Upper lobe of right lung (tissue), 1 donor: ENCODE measurements at regions not wholly inside any gene's neighbourhood (a gene's known extent, or its start where the extent isn't known, plus 50 kb on each side); places are given as distances from the start of the nearest gene placed in this dataset.

Experiments used
- ATAC-seq: fragments of 200-7000 bp; cut with Tn5 transposase; one replicate; pipeline ENCODE4 v1.9.1; 2020; ENCODE audit warnings: mild to moderate bottlenecking, moderate library complexity
- DNase-seq: peaks from one replicate; pipeline ENCODE4 v3.0.0-alpha.2; 2020
- H3K27ac ChIP-seq: fragments of 200-600 bp; one replicate; pipeline ENCODE4 v1.8.0; 2022
- H3K27me3 ChIP-seq: fragments of 200-600 bp; one replicate; pipeline ENCODE4 v1.8.0; 2022; ENCODE audit warnings: mild to moderate bottlenecking
- H3K36me3 ChIP-seq: fragments of 200-600 bp; one replicate; pipeline ENCODE4 v1.8.0; 2022
- H3K4me1 ChIP-seq: fragments of 200-600 bp; one replicate; pipeline ENCODE4 v1.8.0; 2022
- H3K4me3 ChIP-seq: fragments of 200-600 bp; one replicate; pipeline ENCODE4 v1.8.0; 2022; ENCODE audit warnings: mild to moderate bottlenecking
- H3K9me3 ChIP-seq: fragments of 200-600 bp; one replicate; pipeline ENCODE4 v1.8.0; 2022
- intact Hi-C: fragments of 100-400 bp; cut with DNase I; formaldehyde crosslinking; loops from one replicate; pipeline ENCODE4 v1.11.0; 2022
- TF ChIP-seq, protein P1 (sequence below): fragments of 200-600 bp; IDR thresholded peaks from one replicate; pipeline ENCODE4 v1.8.0; 2022; ENCODE audit warnings: antibody characterized with exemption
- donor health status: DM: no; HTN: yes; CAD: no; lungs with severe emphysema.

DNA sequence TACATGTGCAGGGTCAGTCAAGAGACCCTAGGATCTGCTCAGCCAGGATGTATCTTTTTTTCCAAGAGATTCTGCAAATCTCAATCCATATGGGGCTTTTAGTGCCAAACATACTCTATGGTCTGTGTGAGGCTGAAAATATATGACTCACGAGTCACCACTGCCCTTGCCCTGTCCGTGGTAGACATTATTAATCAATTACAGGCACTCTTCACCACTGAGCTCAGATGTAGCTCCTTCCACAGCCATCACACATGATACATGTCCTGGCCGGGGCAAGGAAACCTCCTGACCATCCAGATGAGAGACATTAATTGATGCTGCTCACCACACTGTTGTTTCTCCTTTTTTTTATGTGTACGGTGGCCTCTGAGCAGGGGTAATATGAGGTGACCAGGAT is 90.2 kb upstream of the RET start:
- H3K4me1 ChIP-seq: no peaks in the 10 kb centered on the region
- no peak overlapping the region for H3K4me3 ChIP-seq
- H3K9me3 ChIP-seq: no peaks in the 10 kb centered on the region
- no peak for DNase-seq
- TF ChIP-seq, protein P1, sequence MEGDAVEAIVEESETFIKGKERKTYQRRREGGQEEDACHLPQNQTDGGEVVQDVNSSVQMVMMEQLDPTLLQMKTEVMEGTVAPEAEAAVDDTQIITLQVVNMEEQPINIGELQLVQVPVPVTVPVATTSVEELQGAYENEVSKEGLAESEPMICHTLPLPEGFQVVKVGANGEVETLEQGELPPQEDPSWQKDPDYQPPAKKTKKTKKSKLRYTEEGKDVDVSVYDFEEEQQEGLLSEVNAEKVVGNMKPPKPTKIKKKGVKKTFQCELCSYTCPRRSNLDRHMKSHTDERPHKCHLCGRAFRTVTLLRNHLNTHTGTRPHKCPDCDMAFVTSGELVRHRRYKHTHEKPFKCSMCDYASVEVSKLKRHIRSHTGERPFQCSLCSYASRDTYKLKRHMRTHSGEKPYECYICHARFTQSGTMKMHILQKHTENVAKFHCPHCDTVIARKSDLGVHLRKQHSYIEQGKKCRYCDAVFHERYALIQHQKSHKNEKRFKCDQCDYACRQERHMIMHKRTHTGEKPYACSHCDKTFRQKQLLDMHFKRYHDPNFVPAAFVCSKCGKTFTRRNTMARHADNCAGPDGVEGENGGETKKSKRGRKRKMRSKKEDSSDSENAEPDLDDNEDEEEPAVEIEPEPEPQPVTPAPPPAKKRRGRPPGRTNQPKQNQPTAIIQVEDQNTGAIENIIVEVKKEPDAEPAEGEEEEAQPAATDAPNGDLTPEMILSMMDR: no peak
- no peak overlapping the region for H3K27ac ChIP-seq
- H3K36me3 ChIP-seq: no peaks in the 10 kb centered on the region
- ATAC-seq: no peak
- intact Hi-C loops: no loop called here
- no peaks in the 10 kb centered on the region for H3K27me3 ChIP-seq

- H3K4me3 ChIP-seq: no peak overlapping the region
- TF ChIP-seq, protein P1: no peak
- H3K9me3 ChIP-seq: no peaks in the 10 kb centered on the region
- H3K27ac ChIP-seq: no peak overlapping the region
- no peaks in the 10 kb centered on the region for H3K4me1 ChIP-seq
- intact Hi-C loops: no loop called here
- no peaks in the 10 kb centered on the region for H3K27me3 ChIP-seq
- peak; percentile 71 for DNase-seq
- peak; percentile 73 for ATAC-seq
- no peaks in the 10 kb centered on the region for H3K36me3 ChIP-seq
These were observed 89.7 kb upstream of the RET start for GRCh38 chr10:42987121-42987541.

DNA sequence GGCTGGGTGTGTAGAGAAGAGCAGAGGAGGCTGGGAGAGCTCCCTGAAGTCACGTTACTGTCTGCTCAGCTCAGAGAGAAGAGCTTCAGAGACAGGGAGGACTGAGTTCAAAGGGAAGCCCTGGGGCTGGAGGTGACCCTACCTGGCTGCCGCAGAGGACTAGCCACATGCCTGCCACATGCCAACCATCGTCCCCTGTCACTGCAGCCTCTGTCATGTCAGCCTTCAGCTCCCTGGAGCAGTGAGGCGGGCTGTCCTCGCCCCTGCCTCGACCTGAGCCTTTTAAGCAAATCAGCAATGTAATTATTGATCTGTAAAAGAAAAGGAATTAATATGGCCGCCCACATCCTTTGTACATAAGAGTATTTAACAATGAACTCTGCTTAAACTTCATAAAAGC is 89.3 kb upstream of the RET start:
- H3K27ac ChIP-seq: no peak overlapping the region
- no peak for ATAC-seq
- no peaks in the 10 kb centered on the region for H3K9me3 ChIP-seq
- intact Hi-C loops: no loop called here
- H3K4me3 ChIP-seq: no peak overlapping the region
- TF ChIP-seq, protein P1: no peak
- no peaks in the 10 kb centered on the region for H3K36me3 ChIP-seq
- no peaks in the 10 kb centered on the region for H3K27me3 ChIP-seq
- DNase-seq: no peak
- no peaks in the 10 kb centered on the region for H3K4me1 ChIP-seq

- Histone ChIP-seq H3K9me3 (no peaks in the 10 kb centered on the region), H3K27me3 (no peaks in the 10 kb centered on the region), H3K4me1 (no peaks in the 10 kb centered on the region), H3K27ac (no peak overlapping the region), H3K4me3 (no peak overlapping the region), H3K36me3 (no peaks in the 10 kb centered on the region)
- TF ChIP-seq, protein P1: no peak
- ATAC-seq (no peak), DNase-seq (no peak)
- intact Hi-C loops: no loop called here
These were observed 88.8 kb upstream of the RET start for GRCh38 chr10:42988069-42988468.

DNA sequence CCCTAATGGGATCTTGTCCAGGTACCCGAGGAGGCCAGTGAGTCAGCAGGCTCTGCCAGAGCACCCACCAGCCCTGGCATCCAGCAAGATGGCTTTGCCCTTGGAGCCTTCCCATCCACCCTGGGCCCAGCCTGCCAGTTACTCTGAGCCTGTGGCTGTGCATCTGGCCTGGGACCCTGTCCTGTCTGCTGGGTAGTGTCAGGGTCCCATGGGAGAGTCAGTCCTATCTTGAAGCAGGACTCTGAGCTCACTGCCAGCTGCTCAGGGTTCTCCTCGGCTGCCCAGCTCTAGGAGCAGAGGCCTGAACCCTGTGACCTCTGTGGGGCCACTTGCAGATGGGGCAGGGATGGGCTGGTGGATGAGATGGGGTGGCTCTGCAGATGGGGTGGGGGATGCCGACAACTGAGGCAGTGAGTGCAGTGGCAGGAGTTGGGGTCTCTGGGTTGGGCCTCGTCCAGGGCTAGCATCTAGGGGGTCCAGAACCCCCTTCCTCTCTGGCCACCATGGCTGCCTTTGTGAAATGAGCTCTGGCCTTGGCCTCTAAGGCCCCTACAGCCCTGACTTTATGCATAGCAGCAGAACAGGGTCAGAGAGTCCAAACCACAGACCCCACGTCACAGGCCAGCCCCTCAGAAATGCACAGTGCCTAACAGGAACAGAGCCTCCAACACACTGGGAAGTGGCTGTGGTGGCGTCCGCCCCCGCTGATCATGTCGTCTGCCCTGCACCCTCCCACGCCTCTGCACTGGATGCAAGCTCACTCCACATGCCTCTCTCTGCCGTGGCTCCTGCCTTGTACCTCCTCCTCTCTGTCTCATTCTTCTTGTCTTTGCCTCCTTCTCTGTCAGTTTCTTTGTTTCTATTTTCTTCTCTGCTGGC is 88.1 kb upstream of the RET start:
- H3K9me3 ChIP-seq: no peaks in the 10 kb centered on the region
- intact Hi-C loops: no loop called here
- TF ChIP-seq, protein P1: no peak
- no peaks in the 10 kb centered on the region for H3K27me3 ChIP-seq
- H3K27ac ChIP-seq: no peak overlapping the region
- no peaks in the 10 kb centered on the region for H3K4me1 ChIP-seq
- ATAC-seq (peak; percentile 79), DNase-seq (peak; percentile 86)
- no peaks in the 10 kb centered on the region for H3K36me3 ChIP-seq
- H3K4me3 ChIP-seq: no peak overlapping the region
